ENCODE measurements at regions not wholly inside any gene's neighbourhood (a gene's known extent, or its start where the extent isn't known, plus 50 kb on each side); places are given as distances from the start of the nearest gene placed in this dataset.

DNA sequence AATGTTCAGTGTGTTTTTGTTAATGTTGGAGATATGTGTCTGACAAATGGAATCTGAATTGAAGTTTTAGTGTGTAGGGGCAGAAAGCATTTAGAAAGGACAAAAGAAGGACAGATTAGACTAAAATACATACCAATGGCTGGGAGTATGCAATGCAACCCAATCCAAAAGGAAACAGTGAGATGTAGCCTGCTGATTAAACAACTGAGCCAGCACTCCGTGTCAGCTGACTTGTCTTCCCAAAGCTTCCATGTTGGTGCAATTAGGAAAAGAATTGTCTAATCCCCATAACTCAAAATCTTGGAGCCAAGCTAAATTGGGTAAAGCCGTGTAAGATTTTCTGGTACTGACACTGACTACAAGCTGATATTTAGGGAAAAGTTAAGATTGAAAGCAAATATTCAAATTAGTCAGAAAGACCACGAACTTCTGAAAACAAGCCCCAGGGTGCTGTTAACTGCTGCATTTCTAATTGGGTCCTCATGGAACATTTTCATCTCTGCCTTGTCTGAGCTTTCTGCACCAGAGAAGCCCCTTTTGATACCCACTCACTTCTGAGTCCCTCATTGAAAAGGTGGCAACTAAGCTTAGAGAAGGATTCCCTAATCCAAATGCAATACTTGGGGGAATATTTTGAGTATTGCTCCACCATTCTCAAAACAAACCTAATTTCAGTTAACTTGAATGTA, 109.1 kb downstream of the DAD1 start:
- TF ChIP-seq, protein P1, sequence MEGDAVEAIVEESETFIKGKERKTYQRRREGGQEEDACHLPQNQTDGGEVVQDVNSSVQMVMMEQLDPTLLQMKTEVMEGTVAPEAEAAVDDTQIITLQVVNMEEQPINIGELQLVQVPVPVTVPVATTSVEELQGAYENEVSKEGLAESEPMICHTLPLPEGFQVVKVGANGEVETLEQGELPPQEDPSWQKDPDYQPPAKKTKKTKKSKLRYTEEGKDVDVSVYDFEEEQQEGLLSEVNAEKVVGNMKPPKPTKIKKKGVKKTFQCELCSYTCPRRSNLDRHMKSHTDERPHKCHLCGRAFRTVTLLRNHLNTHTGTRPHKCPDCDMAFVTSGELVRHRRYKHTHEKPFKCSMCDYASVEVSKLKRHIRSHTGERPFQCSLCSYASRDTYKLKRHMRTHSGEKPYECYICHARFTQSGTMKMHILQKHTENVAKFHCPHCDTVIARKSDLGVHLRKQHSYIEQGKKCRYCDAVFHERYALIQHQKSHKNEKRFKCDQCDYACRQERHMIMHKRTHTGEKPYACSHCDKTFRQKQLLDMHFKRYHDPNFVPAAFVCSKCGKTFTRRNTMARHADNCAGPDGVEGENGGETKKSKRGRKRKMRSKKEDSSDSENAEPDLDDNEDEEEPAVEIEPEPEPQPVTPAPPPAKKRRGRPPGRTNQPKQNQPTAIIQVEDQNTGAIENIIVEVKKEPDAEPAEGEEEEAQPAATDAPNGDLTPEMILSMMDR (conservative IDR thresholded peaks at IDR 0.05 in 1 of 2, IDR thresholded peaks at IDR 0.05 in 1 of 2; ENCODE audit: extremely low read depth in 1 of 2, insufficient read depth in 1 of 2, low read depth in 1 of 2, low read length in 2 of 2) = no peak
- TF ChIP-seq EZH2 (IDR thresholded peaks at IDR 0.05; ENCODE audit: borderline replicate concordance, low read length) = no peak
